ENCODE measurements at regions not wholly inside any gene's neighbourhood (a gene's known extent, or its start where the extent isn't known, plus 50 kb on each side); places are given as distances from the start of the nearest gene placed in this dataset.

GRCh38 chr2:2694746-2695145, 363.7 kb upstream of the MYT1L start:
- peaks cover 0 to 8% (median 0%) of the 10 kb centered on the region in 3 donors for H3K27me3 ChIP-seq
- DNase-seq = no peak
- H3K9me3 ChIP-seq = no peaks in the 10 kb centered on the region
- 82 to 86% methylated on average over 13 of the region's 13 CpGs for whole genome bisulfite sequencing, 2 donors
- no peak for TF ChIP-seq POLR2AphosphoS5 (IDR thresholded peaks at IDR 0.05)
- TF ChIP-seq POLR2A (IDR thresholded peaks at IDR 0.05) = no peak
- H3K27ac ChIP-seq = no peak overlapping the region
- intact Hi-C loops (cut with DNase I) = no loop called here
- no peaks in the 10 kb centered on the region for H3K36me3 ChIP-seq
- no peak overlapping the region for H3K4me3 ChIP-seq
- no peaks in the 10 kb centered on the region for H3K4me1 ChIP-seq

- no peak for TF ChIP-seq POLR2A (IDR thresholded peaks at IDR 0.05)
- no peak for TF ChIP-seq EP300 (IDR thresholded peaks at IDR 0.05)
- TF ChIP-seq POLR2AphosphoS5 (IDR thresholded peaks at IDR 0.05) = no peak
- TF ChIP-seq, protein P1, sequence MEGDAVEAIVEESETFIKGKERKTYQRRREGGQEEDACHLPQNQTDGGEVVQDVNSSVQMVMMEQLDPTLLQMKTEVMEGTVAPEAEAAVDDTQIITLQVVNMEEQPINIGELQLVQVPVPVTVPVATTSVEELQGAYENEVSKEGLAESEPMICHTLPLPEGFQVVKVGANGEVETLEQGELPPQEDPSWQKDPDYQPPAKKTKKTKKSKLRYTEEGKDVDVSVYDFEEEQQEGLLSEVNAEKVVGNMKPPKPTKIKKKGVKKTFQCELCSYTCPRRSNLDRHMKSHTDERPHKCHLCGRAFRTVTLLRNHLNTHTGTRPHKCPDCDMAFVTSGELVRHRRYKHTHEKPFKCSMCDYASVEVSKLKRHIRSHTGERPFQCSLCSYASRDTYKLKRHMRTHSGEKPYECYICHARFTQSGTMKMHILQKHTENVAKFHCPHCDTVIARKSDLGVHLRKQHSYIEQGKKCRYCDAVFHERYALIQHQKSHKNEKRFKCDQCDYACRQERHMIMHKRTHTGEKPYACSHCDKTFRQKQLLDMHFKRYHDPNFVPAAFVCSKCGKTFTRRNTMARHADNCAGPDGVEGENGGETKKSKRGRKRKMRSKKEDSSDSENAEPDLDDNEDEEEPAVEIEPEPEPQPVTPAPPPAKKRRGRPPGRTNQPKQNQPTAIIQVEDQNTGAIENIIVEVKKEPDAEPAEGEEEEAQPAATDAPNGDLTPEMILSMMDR (IDR thresholded peaks at IDR 0.05) = no peak
- intact Hi-C loops (cut with DNase I) = no loop called here
- no peaks in the 10 kb centered on the region for H3K9me3 ChIP-seq
- no peak for DNase-seq
- peaks cover 0 to 8% (median 0%) of the 10 kb centered on the region in 3 donors for H3K27me3 ChIP-seq
- H3K4me1 ChIP-seq = no peaks in the 10 kb centered on the region
- no peaks in the 10 kb centered on the region for H3K36me3 ChIP-seq
- no peak overlapping the region for H3K4me3 ChIP-seq
- H3K27ac ChIP-seq = no peak overlapping the region
- WGBS, 2 donors = 91% methylated on average over 21 of the region's 21 CpGs
Measured at GRCh38 chr2:2692599-2693389, 361.7 kb upstream of the MYT1L start.

- no peak for TF ChIP-seq EP300 (IDR thresholded peaks at IDR 0.05)
- no peak for TF ChIP-seq POLR2A (IDR thresholded peaks at IDR 0.05)
- TF ChIP-seq, protein P1 (IDR thresholded peaks at IDR 0.05) = no peak
- no peak for TF ChIP-seq POLR2AphosphoS5 (IDR thresholded peaks at IDR 0.05)
- Histone ChIP-seq H3K27ac (no peak overlapping the region), H3K4me3 (no peak overlapping the region), H3K36me3 (no peaks in the 10 kb centered on the region), H3K4me1 (no peaks in the 10 kb centered on the region), H3K9me3 (no peaks in the 10 kb centered on the region), H3K27me3 (peaks cover 0 to 8% (median 0%) of the 10 kb centered on the region in 3 donors)
- intact Hi-C loops (cut with DNase I) = no loop called here
- WGBS, 2 donors = 89 to 90% methylated on average over 10 of the region's 10 CpGs
- DNase-seq = no peak
Measured at GRCh38 chr2:2691419-2691818, 360.3 kb upstream of the MYT1L start.

GRCh38 chr2:2690985-2691384, 359.9 kb upstream of the MYT1L start:
- Histone ChIP-seq H3K27me3 (peaks cover 0 to 8% (median 0%) of the 10 kb centered on the region in 3 donors), H3K4me1 (no peaks in the 10 kb centered on the region), H3K4me3 (no peak overlapping the region), H3K9me3 (no peaks in the 10 kb centered on the region), H3K36me3 (no peaks in the 10 kb centered on the region), H3K27ac (no peak overlapping the region)
- WGBS, 2 donors = 62 to 73% methylated on average over 4 of the region's 4 CpGs
- DNase-seq = no peak
- TF ChIP-seq POLR2A (IDR thresholded peaks at IDR 0.05) (no peak), POLR2AphosphoS5 (IDR thresholded peaks at IDR 0.05) (no peak), EP300 (IDR thresholded peaks at IDR 0.05) (no peak)
- TF ChIP-seq, protein P1 (IDR thresholded peaks at IDR 0.05) = no peak
- intact Hi-C loops (cut with DNase I) = no loop called here

DNA sequence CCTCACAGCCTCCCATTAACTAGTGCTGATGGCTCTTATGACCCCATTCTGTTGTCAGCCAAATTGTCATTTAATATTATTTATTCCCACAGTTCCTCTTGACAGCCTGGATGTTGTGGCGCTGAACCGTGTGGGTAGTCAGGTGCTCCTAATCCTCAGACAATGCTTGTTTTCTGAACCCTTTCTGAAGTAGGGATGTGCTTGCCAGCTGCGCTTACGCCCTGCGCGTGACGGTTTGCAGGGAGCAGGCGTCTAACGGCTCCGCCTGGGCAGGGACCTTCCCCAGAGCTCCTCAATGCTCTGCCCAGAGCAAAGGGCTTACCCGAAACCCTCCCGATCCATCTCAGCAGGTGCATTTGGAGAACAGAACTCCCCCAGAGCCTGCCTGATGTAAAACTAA, 358.2 kb upstream of the MYT1L start:
- H3K27me3 ChIP-seq = peaks cover 0 to 8% (median 0%) of the 10 kb centered on the region in 3 donors
- no peak overlapping the region for H3K4me3 ChIP-seq
- intact Hi-C loops (cut with DNase I) = no loop called here
- H3K27ac ChIP-seq = no peak overlapping the region
- DNase-seq = no peak
- TF ChIP-seq POLR2A (IDR thresholded peaks at IDR 0.05) (no peak), POLR2AphosphoS5 (IDR thresholded peaks at IDR 0.05) (no peak), EP300 (IDR thresholded peaks at IDR 0.05) (no peak)
- TF ChIP-seq, protein P1 (IDR thresholded peaks at IDR 0.05) = no peak
- WGBS, 2 donors = 93 to 95% methylated on average over 12 of the region's 12 CpGs
- no peaks in the 10 kb centered on the region for H3K4me1 ChIP-seq
- H3K9me3 ChIP-seq = no peaks in the 10 kb centered on the region
- no peaks in the 10 kb centered on the region for H3K36me3 ChIP-seq

Data from sigmoid colon (tissue), 6 donors.